SK-N-SH treated with all-trans-retinoic acid at 6 μM for 48 hours (cell line): ENCODE measurements at regions not wholly inside any gene's neighbourhood (a gene's known extent, or its start where the extent isn't known, plus 50 kb on each side); places are given as distances from the start of the nearest gene placed in this dataset.

Experiments
- ATAC-seq: fragments of 200-7000 bp; cut with Tn5 transposase; 3 replicates; pipeline ENCODE4 v1.9.1; 2020; ENCODE audit warnings: mild to moderate bottlenecking, moderate library complexity
- ARNTL ChIP-seq: fragments of 450-650 bp; formaldehyde crosslinking; IDR thresholded peaks from 2 replicates; pipeline ENCODE4 v1.5.0; 2020; ENCODE audit warnings: low read depth, mild to moderate bottlenecking, moderate library complexity, borderline replicate concordance
- BACH2 ChIP-seq: fragments of 250-450 bp; sonication (Bioruptor Pico); IDR thresholded peaks from 2 replicates; pipeline ENCODE4 v1.9.0; 2021; ENCODE audit warnings: mild to moderate bottlenecking, borderline replicate concordance
- CREB5 ChIP-seq: fragments of 250-450 bp; sonication (Bioruptor Pico); IDR thresholded peaks from 2 replicates; pipeline ENCODE4 v1.5.1; 2020; ENCODE audit warnings: low read depth, mild to moderate bottlenecking, moderate library complexity
- CSRNP3 ChIP-seq: fragments of 250-450 bp; sonication (Bioruptor Pico); IDR thresholded peaks from 2 replicates; pipeline ENCODE4 v1.5.1; 2021; ENCODE audit warnings: mild to moderate bottlenecking, moderate library complexity
- ESRRG ChIP-seq: fragments of 250-450 bp; sonication (Bioruptor Pico); IDR thresholded peaks from 2 replicates; pipeline ENCODE4 v1.6.1; 2021; ENCODE audit warnings: mild to moderate bottlenecking
- GLIS3 ChIP-seq: fragments of 250-450 bp; sonication (Bioruptor Pico); IDR thresholded peaks from 2 replicates; pipeline ENCODE4 v1.5.0; 2020; ENCODE audit warnings: mild to moderate bottlenecking, moderate library complexity
- ISL1 ChIP-seq: fragments of 250-450 bp; sonication (Bioruptor Pico); IDR thresholded peaks from 2 replicates; pipeline ENCODE4 v2.1.2; 2022; ENCODE audit warnings: mild to moderate bottlenecking, moderate library complexity
- OSR1 ChIP-seq: fragments of 250-450 bp; sonication (Bioruptor Pico); IDR thresholded peaks from 2 replicates; pipeline ENCODE4 v1.8.0; 2022; ENCODE audit warnings: moderate library complexity, mild to moderate bottlenecking, inconsistent platforms
- PATZ1 ChIP-seq: fragments of 250-450 bp; sonication (Bioruptor Pico); IDR thresholded peaks from 2 replicates; pipeline ENCODE4 v1.8.0; 2020; ENCODE audit warnings: mild to moderate bottlenecking, moderate library complexity, borderline replicate concordance
- POU6F1 ChIP-seq: fragments of 250-450 bp; sonication (Bioruptor Pico); IDR thresholded peaks from 2 replicates; pipeline ENCODE4 v1.8.0; 2021; ENCODE audit warnings: low read depth, mild to moderate bottlenecking, moderate library complexity, borderline replicate concordance
- PPARA ChIP-seq: fragments of 250-450 bp; sonication (Bioruptor Pico); IDR thresholded peaks from 2 replicates; pipeline ENCODE4 v1.5.0; 2020; ENCODE audit warnings: mild to moderate bottlenecking, borderline replicate concordance
- SNAI2 ChIP-seq: fragments of 250-450 bp; sonication (Bioruptor Pico); IDR thresholded peaks from 2 replicates; pipeline ENCODE4 v1.5.0; 2020; ENCODE audit warnings: mild to moderate bottlenecking, moderate library complexity
- TCF4 ChIP-seq: fragments of 250-450 bp; sonication (Bioruptor Pico); IDR thresholded peaks from 2 replicates; pipeline ENCODE4 v1.8.0; 2021; ENCODE audit warnings: mild to moderate bottlenecking, moderate library complexity, borderline replicate concordance
- TOX ChIP-seq: fragments of 250-450 bp; sonication (Bioruptor Pico); IDR thresholded peaks from 2 replicates; pipeline ENCODE4 v1.8.0; 2021; ENCODE audit warnings: mild to moderate bottlenecking, moderate library complexity, borderline replicate concordance
- TSHZ2 ChIP-seq: fragments of 250-450 bp; sonication (Bioruptor Pico); IDR thresholded peaks from 2 replicates; pipeline ENCODE4 v1.5.0; 2020; ENCODE audit warnings: mild to moderate bottlenecking, moderate library complexity
- ZC3H10 ChIP-seq: fragments of 250-450 bp; sonication (Bioruptor Pico); IDR thresholded peaks from 2 replicates; pipeline ENCODE4 v1.5.1; 2021; ENCODE audit warnings: mild to moderate bottlenecking, moderate library complexity
- ZFP3 ChIP-seq: fragments of 250-450 bp; sonication (Bioruptor Pico); IDR thresholded peaks from 2 replicates; pipeline ENCODE4 v1.5.0; 2020; ENCODE audit warnings: mild to moderate bottlenecking, moderate library complexity
- ZFP30 ChIP-seq: fragments of 450-650 bp; formaldehyde crosslinking; IDR thresholded peaks from 2 replicates; pipeline ENCODE4 v1.5.0; 2022; ENCODE audit warnings: mild to moderate bottlenecking, moderate library complexity
- ZNF565 ChIP-seq: fragments of 450-650 bp; formaldehyde crosslinking; conservative IDR thresholded peaks from 2 replicates; pipeline ENCODE4 v1.5.0; 2020; ENCODE audit warnings: low read depth, mild to moderate bottlenecking, moderate library complexity
- ZNF70 ChIP-seq: fragments of 450-650 bp; formaldehyde crosslinking; IDR thresholded peaks from 2 replicates; pipeline ENCODE4 v1.5.0; 2020; ENCODE audit warnings: mild to moderate bottlenecking, moderate library complexity
- ZNF8 ChIP-seq: fragments of 450-650 bp; formaldehyde crosslinking; IDR thresholded peaks from 2 replicates; pipeline ENCODE4 v1.5.0; 2020; ENCODE audit warnings: mild to moderate bottlenecking, moderate library complexity

GRCh38 chr12:28951935-28952334 is 197.1 kb upstream of the FAR2 start:
- TF ChIP-seq ESRRG (CRISPR knock-in tag) (no peak), ZC3H10 (CRISPR knock-in tag) (no peak), TCF4 (no peak), ZNF565 (CRISPR knock-in tag) (no peak), TOX (CRISPR knock-in tag) (no peak), ISL1 (CRISPR knock-in tag) (no peak), OSR1 (CRISPR knock-in tag) (no peak), CSRNP3 (no peak), TSHZ2 (CRISPR knock-in tag) (no peak), ARNTL (CRISPR knock-in tag) (no peak), PPARA (CRISPR knock-in tag) (no peak), ZFP30 (no peak), SNAI2 (CRISPR knock-in tag) (no peak)
- no peak for ATAC-seq

- TF ChIP-seq TOX (CRISPR knock-in tag) (no peak), GLIS3 (CRISPR knock-in tag) (no peak), CREB5 (CRISPR knock-in tag) (no peak), ISL1 (CRISPR knock-in tag) (no peak), OSR1 (CRISPR knock-in tag) (no peak), ZFP3 (CRISPR knock-in tag) (no peak), ESRRG (CRISPR knock-in tag) (no peak), PATZ1 (CRISPR knock-in tag) (no peak), TCF4 (no peak), ARNTL (CRISPR knock-in tag) (no peak), ZC3H10 (CRISPR knock-in tag) (no peak)
- no peak for ATAC-seq
Measured at GRCh38 chr12:28954333-28954732, 194.7 kb upstream of the FAR2 start.

GRCh38 chr12:28955491-28955890 is 193.6 kb upstream of the FAR2 start:
- ATAC-seq = no peak
- TF ChIP-seq ZNF70 (CRISPR knock-in tag) (no peak), PPARA (CRISPR knock-in tag) (no peak), CSRNP3 (no peak), POU6F1 (CRISPR knock-in tag) (no peak), ESRRG (CRISPR knock-in tag) (no peak), GLIS3 (CRISPR knock-in tag) (no peak), BACH2 (no peak), ZNF8 (CRISPR knock-in tag) (no peak), TOX (CRISPR knock-in tag) (no peak), ISL1 (CRISPR knock-in tag) (no peak), TCF4 (no peak), CREB5 (CRISPR knock-in tag) (no peak)
